HepG2 (cell line): ENCODE measurements at regions not wholly inside any gene's neighbourhood (a gene's known extent, or its start where the extent isn't known, plus 50 kb on each side); places are given as distances from the start of the nearest gene placed in this dataset.

Experiments used
- PPARG ChIP-seq: conservative IDR thresholded peaks from 2 replicates; pipeline ENCODE4 v1.6.1; 2016; ENCODE audit warnings: missing biosample characterization, missing genetic modification reagents
- TF ChIP-seq, protein P1 (sequence below), 2 experiments: IDR thresholded peaks; 2 replicates each; pipeline ENCODE4 v1.6.1; 2011 to 2012; ENCODE audit warnings: low read length in 2 of 2, borderline replicate concordance in 1 of 2, low read depth in 1 of 2, mild to moderate bottlenecking in 1 of 2, moderate library complexity in 1 of 2
- TF ChIP-seq, protein P2 (sequence below): sonication (generic); formaldehyde crosslinking; IDR thresholded peaks from 2 replicates; pipeline ENCODE4 v1.5.1; 2020; ENCODE audit warnings: mild to moderate bottlenecking, missing genetic modification reagents, moderate library complexity
- TF ChIP-seq, protein P3 (sequence below): sonication (generic); formaldehyde crosslinking; IDR thresholded peaks from 2 replicates; pipeline ENCODE4 v1.5.0; 2020; ENCODE audit warnings: missing genetic modification reagents

DNA sequence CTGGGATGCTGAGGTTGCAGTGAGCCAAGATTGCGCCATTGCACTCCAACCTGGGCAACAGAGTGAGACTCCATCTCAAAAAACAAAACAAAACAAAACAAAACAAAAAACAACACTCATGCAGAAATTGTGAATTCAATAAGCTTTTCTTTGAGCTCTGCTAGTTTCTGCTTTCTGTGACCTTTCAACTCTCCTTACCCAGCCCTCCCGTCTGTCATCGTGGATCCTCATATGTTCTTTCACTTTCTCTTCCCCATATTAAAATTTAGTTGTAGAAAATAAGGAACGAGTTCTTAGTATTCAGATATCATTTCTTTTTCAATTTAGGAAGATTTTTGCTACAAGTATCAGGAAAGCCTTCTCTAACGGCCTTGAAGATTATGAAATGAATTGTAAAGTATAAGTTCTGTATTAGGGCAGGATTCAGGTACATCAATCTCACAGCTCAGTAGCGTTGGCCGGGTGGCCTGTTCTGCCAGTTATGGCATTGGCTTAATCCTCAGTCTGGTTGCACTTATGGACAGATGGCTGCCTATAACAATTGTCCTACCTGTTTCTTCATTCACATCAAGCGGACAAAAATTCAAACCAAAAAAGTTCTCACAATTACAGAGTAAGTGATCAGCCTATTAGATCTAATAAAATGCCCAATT lies 1167.0 kb downstream of the SORCS3 start (continued):
- TF ChIP-seq, protein P1, sequence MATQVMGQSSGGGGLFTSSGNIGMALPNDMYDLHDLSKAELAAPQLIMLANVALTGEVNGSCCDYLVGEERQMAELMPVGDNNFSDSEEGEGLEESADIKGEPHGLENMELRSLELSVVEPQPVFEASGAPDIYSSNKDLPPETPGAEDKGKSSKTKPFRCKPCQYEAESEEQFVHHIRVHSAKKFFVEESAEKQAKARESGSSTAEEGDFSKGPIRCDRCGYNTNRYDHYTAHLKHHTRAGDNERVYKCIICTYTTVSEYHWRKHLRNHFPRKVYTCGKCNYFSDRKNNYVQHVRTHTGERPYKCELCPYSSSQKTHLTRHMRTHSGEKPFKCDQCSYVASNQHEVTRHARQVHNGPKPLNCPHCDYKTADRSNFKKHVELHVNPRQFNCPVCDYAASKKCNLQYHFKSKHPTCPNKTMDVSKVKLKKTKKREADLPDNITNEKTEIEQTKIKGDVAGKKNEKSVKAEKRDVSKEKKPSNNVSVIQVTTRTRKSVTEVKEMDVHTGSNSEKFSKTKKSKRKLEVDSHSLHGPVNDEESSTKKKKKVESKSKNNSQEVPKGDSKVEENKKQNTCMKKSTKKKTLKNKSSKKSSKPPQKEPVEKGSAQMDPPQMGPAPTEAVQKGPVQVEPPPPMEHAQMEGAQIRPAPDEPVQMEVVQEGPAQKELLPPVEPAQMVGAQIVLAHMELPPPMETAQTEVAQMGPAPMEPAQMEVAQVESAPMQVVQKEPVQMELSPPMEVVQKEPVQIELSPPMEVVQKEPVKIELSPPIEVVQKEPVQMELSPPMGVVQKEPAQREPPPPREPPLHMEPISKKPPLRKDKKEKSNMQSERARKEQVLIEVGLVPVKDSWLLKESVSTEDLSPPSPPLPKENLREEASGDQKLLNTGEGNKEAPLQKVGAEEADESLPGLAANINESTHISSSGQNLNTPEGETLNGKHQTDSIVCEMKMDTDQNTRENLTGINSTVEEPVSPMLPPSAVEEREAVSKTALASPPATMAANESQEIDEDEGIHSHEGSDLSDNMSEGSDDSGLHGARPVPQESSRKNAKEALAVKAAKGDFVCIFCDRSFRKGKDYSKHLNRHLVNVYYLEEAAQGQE (IDR thresholded peaks at IDR 0.05; ENCODE audit: borderline replicate concordance in 1 of 2, low read depth in 1 of 2, low read length in 2 of 2) = no peak
- TF ChIP-seq PPARG (CRISPR knock-in tag) = no peak
- TF ChIP-seq, protein P2, sequence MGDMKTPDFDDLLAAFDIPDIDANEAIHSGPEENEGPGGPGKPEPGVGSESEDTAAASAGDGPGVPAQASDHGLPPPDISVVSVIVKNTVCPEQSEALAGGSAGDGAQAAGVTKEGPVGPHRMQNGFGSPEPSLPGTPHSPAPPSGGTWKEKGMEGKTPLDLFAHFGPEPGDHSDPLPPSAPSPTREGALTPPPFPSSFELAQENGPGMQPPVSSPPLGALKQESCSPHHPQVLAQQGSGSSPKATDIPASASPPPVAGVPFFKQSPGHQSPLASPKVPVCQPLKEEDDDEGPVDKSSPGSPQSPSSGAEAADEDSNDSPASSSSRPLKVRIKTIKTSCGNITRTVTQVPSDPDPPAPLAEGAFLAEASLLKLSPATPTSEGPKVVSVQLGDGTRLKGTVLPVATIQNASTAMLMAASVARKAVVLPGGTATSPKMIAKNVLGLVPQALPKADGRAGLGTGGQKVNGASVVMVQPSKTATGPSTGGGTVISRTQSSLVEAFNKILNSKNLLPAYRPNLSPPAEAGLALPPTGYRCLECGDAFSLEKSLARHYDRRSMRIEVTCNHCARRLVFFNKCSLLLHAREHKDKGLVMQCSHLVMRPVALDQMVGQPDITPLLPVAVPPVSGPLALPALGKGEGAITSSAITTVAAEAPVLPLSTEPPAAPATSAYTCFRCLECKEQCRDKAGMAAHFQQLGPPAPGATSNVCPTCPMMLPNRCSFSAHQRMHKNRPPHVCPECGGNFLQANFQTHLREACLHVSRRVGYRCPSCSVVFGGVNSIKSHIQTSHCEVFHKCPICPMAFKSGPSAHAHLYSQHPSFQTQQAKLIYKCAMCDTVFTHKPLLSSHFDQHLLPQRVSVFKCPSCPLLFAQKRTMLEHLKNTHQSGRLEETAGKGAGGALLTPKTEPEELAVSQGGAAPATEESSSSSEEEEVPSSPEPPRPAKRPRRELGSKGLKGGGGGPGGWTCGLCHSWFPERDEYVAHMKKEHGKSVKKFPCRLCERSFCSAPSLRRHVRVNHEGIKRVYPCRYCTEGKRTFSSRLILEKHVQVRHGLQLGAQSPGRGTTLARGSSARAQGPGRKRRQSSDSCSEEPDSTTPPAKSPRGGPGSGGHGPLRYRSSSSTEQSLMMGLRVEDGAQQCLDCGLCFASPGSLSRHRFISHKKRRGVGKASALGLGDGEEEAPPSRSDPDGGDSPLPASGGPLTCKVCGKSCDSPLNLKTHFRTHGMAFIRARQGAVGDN = no peak
- TF ChIP-seq, protein P3, sequence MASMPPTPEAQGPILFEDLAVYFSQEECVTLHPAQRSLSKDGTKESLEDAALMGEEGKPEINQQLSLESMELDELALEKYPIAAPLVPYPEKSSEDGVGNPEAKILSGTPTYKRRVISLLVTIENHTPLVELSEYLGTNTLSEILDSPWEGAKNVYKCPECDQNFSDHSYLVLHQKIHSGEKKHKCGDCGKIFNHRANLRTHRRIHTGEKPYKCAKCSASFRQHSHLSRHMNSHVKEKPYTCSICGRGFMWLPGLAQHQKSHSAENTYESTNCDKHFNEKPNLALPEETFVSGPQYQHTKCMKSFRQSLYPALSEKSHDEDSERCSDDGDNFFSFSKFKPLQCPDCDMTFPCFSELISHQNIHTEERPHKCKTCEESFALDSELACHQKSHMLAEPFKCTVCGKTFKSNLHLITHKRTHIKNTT (CRISPR knock-in tag) = no peak
